ENCODE measurements at regions not wholly inside any gene's neighbourhood (a gene's known extent, or its start where the extent isn't known, plus 50 kb on each side); places are given as distances from the start of the nearest gene placed in this dataset.

DNA sequence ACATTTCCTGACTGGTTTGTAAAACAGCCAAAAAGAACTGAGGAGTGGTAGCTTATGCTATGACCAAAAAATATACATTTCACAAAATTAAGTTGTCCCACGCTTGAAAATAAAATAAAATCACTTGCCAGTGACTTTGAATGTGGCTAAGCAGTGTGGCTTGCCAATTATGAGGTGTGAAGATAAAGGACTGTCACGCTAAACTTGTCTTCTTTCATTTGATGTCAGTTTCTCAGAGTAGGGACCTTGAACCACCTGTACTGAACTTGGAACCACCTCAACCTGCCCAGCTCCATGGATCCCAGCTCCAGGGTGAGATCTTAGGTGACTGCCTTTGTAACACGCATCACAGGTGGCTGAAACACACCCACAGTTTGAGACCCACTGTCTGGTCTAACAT, 113.7 kb upstream of the TBL1X start:
- TF ChIP-seq CTCF (IDR thresholded peaks at IDR 0.05; ENCODE audit: low read depth, low read length): no peak
- no peak for TF ChIP-seq EZH2phosphoT487 (IDR thresholded peaks at IDR 0.05; ENCODE audit: low read depth)
